Hindlimb muscle (tissue), 1 donor: ENCODE measurements at regions not wholly inside any gene's neighbourhood (a gene's known extent, or its start where the extent isn't known, plus 50 kb on each side); places are given as distances from the start of the nearest gene placed in this dataset.
"Not testable (repeated sequence)": the region's sequence is repeated elsewhere in the genome, so short reads cannot be mapped to it uniquely, and the experiment has no call there.

Experiments used
- DNase-seq: peaks from one replicate; pipeline ENCODE4 v3.0.0-alpha.2; 2013

GRCh38 chr2:71958426-71958825 lies 189.2 kb downstream of the CYP26B1 start:
- DNase-seq, result not testable (repeated sequence)

- DNase-seq, result no peak
These were observed 195.0 kb downstream of the CYP26B1 start for GRCh38 chr2:71952572-71953188.

GRCh38 chr2:71951718-71952404 lies 195.8 kb downstream of the CYP26B1 start:
- no peak for DNase-seq

- no peak for DNase-seq
These were observed 196.6 kb downstream of the CYP26B1 start for GRCh38 chr2:71951083-71951468.

GRCh38 chr2:71950256-71951082 lies 197.2 kb downstream of the CYP26B1 start:
- no peak for DNase-seq

GRCh38 chr2:71949537-71949798 lies 198.2 kb downstream of the CYP26B1 start:
- no peak for DNase-seq

GRCh38 chr2:71948781-71949536 lies 198.7 kb downstream of the CYP26B1 start:
- DNase-seq, result no peak

GRCh38 chr2:71947809-71948208 lies 199.9 kb downstream of the CYP26B1 start:
- no peak for DNase-seq

- DNase-seq, result no peak
These were observed 202.1 kb downstream of the CYP26B1 start for GRCh38 chr2:71945603-71945959.

- DNase-seq, result peak; percentile 85
These were observed 202.7 kb downstream of the CYP26B1 start for GRCh38 chr2:71944806-71945602.

GRCh38 chr2:71944183-71944550 lies 203.5 kb downstream of the CYP26B1 start:
- no peak for DNase-seq

- no peak for DNase-seq
These were observed 204.2 kb downstream of the CYP26B1 start for GRCh38 chr2:71943238-71944182.

- DNase-seq, result no peak
These were observed 205.7 kb downstream of the CYP26B1 start for GRCh38 chr2:71941726-71942525.

GRCh38 chr2:71940695-71941094 lies 207.0 kb downstream of the CYP26B1 start:
- no peak for DNase-seq

GRCh38 chr2:71939588-71940535 lies 207.8 kb downstream of the CYP26B1 start:
- DNase-seq, result no peak

GRCh38 chr2:71938659-71939587 lies 208.7 kb downstream of the CYP26B1 start:
- no peak for DNase-seq

GRCh38 chr2:71938108-71938507 lies 209.6 kb downstream of the CYP26B1 start:
- no peak for DNase-seq

- DNase-seq, result no peak
These were observed 210.3 kb downstream of the CYP26B1 start for GRCh38 chr2:71937396-71937795.
